HepG2 (cell line): ENCODE measurements at regions not wholly inside any gene's neighbourhood (a gene's known extent, or its start where the extent isn't known, plus 50 kb on each side); places are given as distances from the start of the nearest gene placed in this dataset.

Experiments used
- ATAC-seq: fragments of 200-7000 bp; cut with Tn5 transposase; 3 replicates; pipeline ENCODE4 v1.9.1; 2020; ENCODE audit warnings: mild to moderate bottlenecking, moderate library complexity
- BruUV-seq: library from RNA; stranded (reverse); fragments of 400-500 nt; replicated peaks from 2 replicates; lab custom pipeline; 2021; lab: Mats Ljungman, UMichigan
- CTCF ChIA-PET: fragments of 300-600 bp; formaldehyde crosslinking; extraction: SDS; loops from one replicate; lab custom pipeline; 2021; ENCODE audit warnings: low total read pairs, inconsistent platforms, low intra/inter-chr PET ratio; lab: Yijun Ruan, JAX
- POLR2A ChIA-PET: fragments of 350-600 bp; sonication (Branson Sonifier 250); formaldehyde crosslinking; loops from one replicate; lab custom pipeline; 2020; ENCODE audit warnings: antibody characterized with exemption, inconsistent platforms; lab: Yijun Ruan, JAX
- DNase-seq: peaks from one replicate; pipeline ENCODE4 v3.0.0-alpha.2; 2015; ENCODE audit warnings: low spot score
- FAIRE-seq: peaks from 3 replicates; lab custom pipeline; 2011; peaks lifted over from hg19 to GRCh38; lab: Jason Lieb, UNC
- H2AFZ ChIP-seq: one replicate; pipeline ENCODE4 v1.6.1; 2011; ENCODE audit warnings: low read length, inconsistent platforms
- H3K27ac ChIP-seq: fragments of 300-600 bp; 3 replicates; pipeline ENCODE4 v1.8.0; 2011; ENCODE audit warnings: mixed run types, mild to moderate bottlenecking, mixed read lengths, low read length, inconsistent platforms; ENCODE audit not compliant: insufficient read depth; ENCODE audit errors: extremely low read length
- H3K27me3 ChIP-seq, 2 experiments: fragments of 200-600 bp in 1 of 2; 2 replicates in 1 of 2; 3 replicates in 1 of 2; pipeline versions ENCODE4 v1.6.0 to v1.8.0; 2011; ENCODE audit warnings: low read length in 2 of 2, mild to moderate bottlenecking in 2 of 2, moderate library complexity in 2 of 2, inconsistent platforms in 1 of 2; ENCODE audit not compliant: insufficient read depth in 2 of 2, control insufficient read depth in 1 of 2
- H3K36me3 ChIP-seq, 2 experiments: fragments of 200-600 bp in 1 of 2; replicated peaks in 1 of 2; 2 replicates in 1 of 2; 3 replicates in 1 of 2; pipeline versions ENCODE4 v1.5.1 to v1.8.0; 2011; ENCODE audit warnings: low read length in 2 of 2, inconsistent platforms in 1 of 2; ENCODE audit not compliant: insufficient read depth in 2 of 2, control insufficient read depth in 1 of 2
- H3K4me1 ChIP-seq: 2 replicates; pipeline ENCODE4 v1.5.1; 2012; ENCODE audit warnings: low read length, inconsistent platforms; ENCODE audit not compliant: insufficient read depth
- H3K4me2 ChIP-seq: 2 replicates; pipeline ENCODE4 v1.6.0; 2011; ENCODE audit warnings: low read depth, low read length, inconsistent platforms
- H3K4me3 ChIP-seq, 3 experiments: fragments of 200-600 bp in 1 of 3; sonication (generic), shearing (Covaris generic) in 1 of 3; replicated peaks in 1 of 3; 2 replicates each; pipeline ENCODE4 v1.5.1; 2011 to 2016; ENCODE audit warnings: low read length in 3 of 3, inconsistent platforms in 2 of 3, low read depth in 2 of 3, mild to moderate bottlenecking in 2 of 3, control low read depth in 1 of 3, mixed read lengths in 1 of 3; ENCODE audit not compliant: insufficient read depth in 1 of 3
- H3K79me2 ChIP-seq: one replicate; pipeline ENCODE4 v1.6.1; 2011; ENCODE audit warnings: low read length, inconsistent platforms; ENCODE audit not compliant: insufficient read depth
- H3K9ac ChIP-seq: 2 replicates; pipeline ENCODE4 v1.6.0; 2011; ENCODE audit warnings: mild to moderate bottlenecking, low read depth, low read length, inconsistent platforms; ENCODE audit not compliant: insufficient read depth
- H3K9me3 ChIP-seq: 2 replicates; pipeline ENCODE4 v1.5.1; 2012; ENCODE audit warnings: mild to moderate bottlenecking, low read length
- H4K20me1 ChIP-seq: 2 replicates; pipeline ENCODE4 v1.6.0; 2011; ENCODE audit warnings: inconsistent platforms, mild to moderate bottlenecking, low read length, moderate library complexity; ENCODE audit not compliant: insufficient read depth
- BORCS8-MEF2B ChIP-seq: sonication (generic); formaldehyde crosslinking; IDR thresholded peaks from 2 replicates; pipeline ENCODE4 v1.8.0; 2022; ENCODE audit warnings: mild to moderate bottlenecking, missing genetic modification reagents
- HOXA5 ChIP-seq: sonication (generic); formaldehyde crosslinking; IDR thresholded peaks from 2 replicates; pipeline ENCODE4 v1.4.0; 2020; ENCODE audit warnings: missing genetic modification reagents
- NFYC ChIP-seq: IDR thresholded peaks from 2 replicates; pipeline ENCODE4 v1.6.1; 2016; ENCODE audit warnings: missing genetic modification reagents, missing compliant biosample characterization
- POLR2AphosphoS5 ChIP-seq: IDR thresholded peaks from 2 replicates; pipeline ENCODE4 v1.6.1; 2012; ENCODE audit warnings: low read depth, low read length
- RELA ChIP-seq: sonication (generic); formaldehyde crosslinking; IDR thresholded peaks from 2 replicates; pipeline ENCODE4 v1.4.0; 2020; ENCODE audit warnings: missing genetic modification reagents
- RFX3 ChIP-seq: IDR thresholded peaks from 2 replicates; pipeline ENCODE4 v1.6.1; 2016; ENCODE audit warnings: missing biosample characterization, missing genetic modification reagents
- TEAD2 ChIP-seq: sonication (generic); formaldehyde crosslinking; IDR thresholded peaks from 2 replicates; pipeline ENCODE4 v1.9.0; 2021; ENCODE audit warnings: missing genetic modification reagents
- ZFP36L2 ChIP-seq: sonication (generic); formaldehyde crosslinking; IDR thresholded peaks from 2 replicates; pipeline ENCODE4 v1.4.0; 2020; ENCODE audit warnings: missing genetic modification reagents
- ZKSCAN8 ChIP-seq: IDR thresholded peaks from 2 replicates; pipeline ENCODE4 v1.6.1; 2016; ENCODE audit warnings: borderline replicate concordance, missing genetic modification reagents, missing compliant biosample characterization
- ZNF775 ChIP-seq: sonication (generic); formaldehyde crosslinking; IDR thresholded peaks from 2 replicates; pipeline ENCODE4 v1.4.0; 2020; ENCODE audit warnings: missing genetic modification reagents, mild to moderate bottlenecking, moderate library complexity, borderline replicate concordance
- ZSCAN29 ChIP-seq: sonication (generic); formaldehyde crosslinking; conservative IDR thresholded peaks from 2 replicates; pipeline ENCODE4 v1.4.0; 2020; ENCODE audit warnings: mild to moderate bottlenecking, missing genetic modification reagents
- WGBS: methylation state at CpG from one replicate; pipeline ENCODE4 v1.1.6; 2017; ENCODE audit warnings: low lambda C conversion rate; 5-methylcytosine and 5-hydroxymethylcytosine counted together
- in situ Hi-C: cut with HindIII; loops from 2 replicates; pipeline ENCODE4 v1.10.0; 2017; ENCODE audit warnings: low pct_unique_long_range_greater_than_20kb; ENCODE audit not compliant: extremely low pct_ligation_motif_present
- intact Hi-C: fragments of 100-400 bp; cut with micrococcal nuclease; formaldehyde crosslinking; loops from one replicate; pipeline ENCODE4 v1.10.0; 2022; ENCODE audit not compliant: unreplicated experiment
- TF ChIP-seq, protein P1 (sequence below): sonication (generic); formaldehyde crosslinking; IDR thresholded peaks from 2 replicates; pipeline ENCODE4 v1.8.0; 2022; ENCODE audit warnings: mild to moderate bottlenecking, missing genetic modification reagents, borderline replicate concordance
- TF ChIP-seq, protein P2 (sequence below): sonication (generic); formaldehyde crosslinking; IDR thresholded peaks from 2 replicates; pipeline ENCODE4 v1.5.0; 2020; ENCODE audit warnings: missing genetic modification reagents, mild to moderate bottlenecking, borderline replicate concordance
- TF ChIP-seq, protein P3 (sequence below): sonication (generic); formaldehyde crosslinking; IDR thresholded peaks from 2 replicates; pipeline ENCODE4 v1.8.1; 2022; ENCODE audit warnings: low read depth, mild to moderate bottlenecking, missing genetic modification reagents

- Histone ChIP-seq H3K36me3 (no peaks in the 10 kb centered on the region), H3K9ac (no peak overlapping the region)
- TF ChIP-seq POLR2AphosphoS5 = no peak
Observed at GRCh38 chr4:171626554-171626953, 186.7 kb upstream of the GALNTL6 start.

DNA sequence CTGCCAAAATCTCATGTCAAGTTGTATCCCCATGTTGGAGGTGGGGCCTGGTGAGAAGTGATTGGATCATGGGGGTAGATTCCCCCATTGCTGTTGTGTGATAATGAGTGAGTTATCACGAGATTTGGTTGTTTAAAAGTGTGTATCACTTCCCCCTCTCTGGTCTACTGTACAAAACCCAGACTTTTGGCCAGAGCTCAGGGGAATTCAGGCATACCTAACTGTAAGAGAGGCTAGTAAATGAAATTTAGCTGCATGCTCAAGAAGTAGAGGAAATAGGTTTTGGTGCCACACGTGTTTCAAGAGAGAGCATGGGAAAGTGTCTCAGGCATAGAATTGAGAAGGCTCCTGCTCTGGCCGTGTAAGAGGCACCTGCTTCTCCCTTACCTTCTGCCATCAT lies 190.5 kb upstream of the GALNTL6 start:
- WGBS = 2% methylated on average over 3 of the region's 3 CpGs
- H3K4me1 ChIP-seq = no peaks in the 10 kb centered on the region
- CTCF ChIA-PET = no interaction called here
- H3K27me3 ChIP-seq = no peaks in the 10 kb centered on the region
- no peaks in the 10 kb centered on the region for H3K9me3 ChIP-seq
- no peak for DNase-seq
- in situ Hi-C loops = no loop called here
- no peaks in the 10 kb centered on the region for H3K79me2 ChIP-seq
- no peaks in the 10 kb centered on the region for H3K36me3 ChIP-seq
- no peak overlapping the region for H3K27ac ChIP-seq
- intact Hi-C loops = no loop called here
- no peak overlapping the region for H3K4me2 ChIP-seq
- H2AFZ ChIP-seq = no peak overlapping the region
- BruUV-seq = no TSS peak
- no peak for FAIRE-seq
- H3K9ac ChIP-seq = no peak overlapping the region
- no peak for ATAC-seq
- POLR2A ChIA-PET = no interaction called here
- H4K20me1 ChIP-seq = no peaks in the 10 kb centered on the region
- no peak overlapping the region for H3K4me3 ChIP-seq
- TF ChIP-seq, protein P1, sequence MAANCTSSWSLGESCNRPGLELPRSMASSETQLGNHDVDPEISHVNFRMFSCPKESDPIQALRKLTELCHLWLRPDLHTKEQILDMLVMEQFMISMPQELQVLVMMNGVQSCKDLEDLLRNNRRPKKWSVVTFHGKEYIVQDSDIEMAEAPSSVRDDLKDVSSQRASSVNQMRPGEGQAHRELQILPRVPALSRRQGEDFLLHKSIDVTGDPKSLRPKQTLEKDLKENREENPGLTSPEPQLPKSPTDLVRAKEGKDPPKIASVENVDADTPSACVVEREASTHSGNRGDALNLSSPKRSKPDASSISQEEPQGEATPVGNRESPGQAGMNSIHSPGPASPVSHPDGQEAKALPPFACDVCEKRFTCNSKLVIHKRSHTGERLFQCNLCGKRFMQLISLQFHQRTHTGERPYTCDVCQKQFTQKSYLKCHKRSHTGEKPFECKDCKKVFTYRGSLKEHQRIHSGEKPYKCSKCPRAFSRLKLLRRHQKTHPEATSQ (CRISPR knock-in tag) = no peak
- no peak for TF ChIP-seq ZFP36L2 (CRISPR knock-in tag)
- no peak for TF ChIP-seq ZNF775 (CRISPR knock-in tag)
- no peak for TF ChIP-seq ZSCAN29 (CRISPR knock-in tag)
- TF ChIP-seq RELA (CRISPR knock-in tag) = no peak
- no peak for TF ChIP-seq RFX3 (CRISPR knock-in tag)
- TF ChIP-seq NFYC = no peak
- no peak for TF ChIP-seq HOXA5 (CRISPR knock-in tag)
- TF ChIP-seq BORCS8-MEF2B (CRISPR knock-in tag) = no peak
- TF ChIP-seq TEAD2 (CRISPR knock-in tag) = no peak
- TF ChIP-seq ZKSCAN8 = no peak
- TF ChIP-seq, protein P2, sequence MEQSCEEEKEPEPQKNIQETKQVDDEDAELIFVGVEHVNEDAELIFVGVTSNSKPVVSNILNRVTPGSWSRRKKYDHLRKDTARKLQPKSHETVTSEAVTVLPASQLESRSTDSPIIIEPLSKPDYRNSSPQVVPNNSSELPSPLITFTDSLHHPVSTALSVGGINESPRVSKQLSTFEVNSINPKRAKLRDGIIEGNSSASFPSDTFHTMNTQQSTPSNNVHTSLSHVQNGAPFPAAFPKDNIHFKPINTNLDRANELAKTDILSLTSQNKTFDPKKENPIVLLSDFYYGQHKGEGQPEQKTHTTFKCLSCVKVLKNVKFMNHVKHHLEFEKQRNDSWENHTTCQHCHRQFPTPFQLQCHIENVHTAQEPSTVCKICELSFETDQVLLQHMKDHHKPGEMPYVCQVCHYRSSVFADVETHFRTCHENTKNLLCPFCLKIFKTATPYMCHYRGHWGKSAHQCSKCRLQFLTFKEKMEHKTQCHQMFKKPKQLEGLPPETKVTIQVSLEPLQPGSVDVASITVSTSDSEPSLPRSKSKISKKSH (CRISPR knock-in tag) = no peak
- TF ChIP-seq, protein P3, sequence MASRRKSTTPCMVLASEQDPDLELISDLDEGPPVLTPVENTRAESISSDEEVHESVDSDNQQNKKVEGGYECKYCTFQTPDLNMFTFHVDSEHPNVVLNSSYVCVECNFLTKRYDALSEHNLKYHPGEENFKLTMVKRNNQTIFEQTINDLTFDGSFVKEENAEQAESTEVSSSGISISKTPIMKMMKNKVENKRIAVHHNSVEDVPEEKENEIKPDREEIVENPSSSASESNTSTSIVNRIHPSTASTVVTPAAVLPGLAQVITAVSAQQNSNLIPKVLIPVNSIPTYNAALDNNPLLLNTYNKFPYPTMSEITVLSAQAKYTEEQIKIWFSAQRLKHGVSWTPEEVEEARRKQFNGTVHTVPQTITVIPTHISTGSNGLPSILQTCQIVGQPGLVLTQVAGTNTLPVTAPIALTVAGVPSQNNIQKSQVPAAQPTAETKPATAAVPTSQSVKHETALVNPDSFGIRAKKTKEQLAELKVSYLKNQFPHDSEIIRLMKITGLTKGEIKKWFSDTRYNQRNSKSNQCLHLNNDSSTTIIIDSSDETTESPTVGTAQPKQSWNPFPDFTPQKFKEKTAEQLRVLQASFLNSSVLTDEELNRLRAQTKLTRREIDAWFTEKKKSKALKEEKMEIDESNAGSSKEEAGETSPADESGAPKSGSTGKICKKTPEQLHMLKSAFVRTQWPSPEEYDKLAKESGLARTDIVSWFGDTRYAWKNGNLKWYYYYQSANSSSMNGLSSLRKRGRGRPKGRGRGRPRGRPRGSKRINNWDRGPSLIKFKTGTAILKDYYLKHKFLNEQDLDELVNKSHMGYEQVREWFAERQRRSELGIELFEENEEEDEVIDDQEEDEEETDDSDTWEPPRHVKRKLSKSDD (CRISPR knock-in tag) = no peak

More at GRCh38 chr4:171626554-171626953, 186.7 kb upstream of the GALNTL6 start:
- ChIA-PET POLR2A (no interaction called here), CTCF (no interaction called here)
- H4K20me1 ChIP-seq = no peaks in the 10 kb centered on the region
- no peaks in the 10 kb centered on the region for H3K79me2 ChIP-seq
- H3K9me3 ChIP-seq = no peaks in the 10 kb centered on the region
- H3K4me2 ChIP-seq = no peak overlapping the region
- no peaks in the 10 kb centered on the region for H3K4me1 ChIP-seq
- 10% methylated on average over 4 of the region's 4 CpGs for WGBS
- no peak overlapping the region for H3K4me3 ChIP-seq
- ATAC-seq = no peak
- intact Hi-C loops = no loop called here
- no peak for DNase-seq
- no peaks in the 10 kb centered on the region for H3K27me3 ChIP-seq
- no TSS peak for BruUV-seq
- H3K27ac ChIP-seq = no peak overlapping the region
- no peak overlapping the region for H2AFZ ChIP-seq
- no peak for FAIRE-seq
- in situ Hi-C loops = no loop called here
